Progenitor cell of endocrine pancreas (in vitro differentiated cells): ENCODE measurements at regions not wholly inside any gene's neighbourhood (a gene's known extent, or its start where the extent isn't known, plus 50 kb on each side); places are given as distances from the start of the nearest gene placed in this dataset.

Experiments
- DNase-seq: peaks from one replicate; pipeline ENCODE4 v3.0.0; 2021; ENCODE audit warnings: low spot score; ENCODE audit not compliant: unreplicated experiment
- H3K27ac Mint-ChIP-seq: 2 replicates; pipeline ENCODE4 v1.8.0; 2021; ENCODE audit warnings: mild to moderate bottlenecking, moderate library complexity, mixed read lengths
- H3K27me3 Mint-ChIP-seq: 2 replicates; pipeline ENCODE4 v1.8.0; 2021; ENCODE audit warnings: mixed read lengths
- H3K36me3 Mint-ChIP-seq: 2 replicates; pipeline ENCODE4 v1.8.0; 2022; ENCODE audit warnings: mixed read lengths; ENCODE audit not compliant: insufficient read depth
- H3K4me1 Mint-ChIP-seq: 2 replicates; pipeline ENCODE4 v1.8.0; 2021; ENCODE audit warnings: low read depth, mixed read lengths
- H3K4me3 Mint-ChIP-seq: 2 replicates; pipeline ENCODE4 v1.8.0; 2021; ENCODE audit warnings: low read depth, mild to moderate bottlenecking, moderate library complexity, mixed read lengths
- H3K9me3 Mint-ChIP-seq: 2 replicates; pipeline ENCODE4 v1.8.0; 2021; ENCODE audit warnings: low read depth, mixed read lengths
- CTCF ChIP-seq: fragments of 200-600 bp; sonication (generic); IDR thresholded peaks from one replicate; pipeline ENCODE4 v1.5.0; 2021; ENCODE audit warnings: antibody characterized with exemption, mild to moderate bottlenecking; ENCODE audit not compliant: unreplicated experiment

DNA sequence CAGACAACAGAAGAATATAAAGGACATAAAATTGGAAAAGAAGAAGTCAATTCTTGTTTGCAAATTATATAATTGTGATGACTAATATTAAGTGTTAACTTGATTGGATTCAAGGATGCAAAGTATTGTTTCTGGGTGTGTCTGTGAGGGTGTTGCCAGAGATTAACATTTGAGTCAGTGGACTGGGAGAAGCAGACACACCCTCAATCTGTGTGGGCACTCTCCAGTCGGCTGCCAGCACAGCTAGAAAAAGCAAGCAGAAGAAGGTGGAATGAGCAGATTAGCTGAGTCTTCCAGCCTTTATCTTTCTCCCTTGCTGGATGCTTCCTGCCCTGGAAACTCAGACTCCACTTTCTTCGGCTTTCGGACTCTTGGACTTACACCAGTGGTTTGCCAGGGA is 51.7 kb downstream of the UBE2NL start:
- no peak for DNase-seq
- no peaks in the 10 kb centered on the region for H3K36me3 Mint-ChIP-seq
- TF ChIP-seq CTCF = no peak
- H3K4me1 Mint-ChIP-seq = no peaks in the 10 kb centered on the region
- H3K27ac Mint-ChIP-seq = no peak overlapping the region
- peaks cover 32% of the 10 kb centered on the region for H3K9me3 Mint-ChIP-seq
- H3K4me3 Mint-ChIP-seq = no peak overlapping the region
- H3K27me3 Mint-ChIP-seq = no peaks in the 10 kb centered on the region

DNA sequence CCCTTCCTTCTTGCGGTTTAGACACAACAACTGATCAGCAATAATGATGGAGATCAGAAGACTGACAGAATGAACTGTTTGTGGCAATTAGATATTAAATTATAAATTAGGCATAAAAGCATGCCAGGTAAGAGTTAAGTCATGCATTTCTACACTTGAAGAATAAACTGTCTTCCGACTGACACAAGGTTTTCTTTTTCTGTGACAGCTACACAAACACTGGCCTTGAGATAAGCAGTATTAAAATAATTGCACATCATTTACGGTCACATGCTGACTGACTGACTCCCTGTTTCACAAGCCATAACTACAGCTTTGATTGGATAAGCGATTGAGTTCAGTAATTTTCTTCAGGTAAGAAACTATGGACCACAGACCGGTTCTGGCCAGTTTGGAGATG is 56.2 kb downstream of the UBE2NL start:
- Mint-ChIP-seq H3K4me1 (no peaks in the 10 kb centered on the region), H3K9me3 (peaks cover 23% of the 10 kb centered on the region), H3K27ac (no peak overlapping the region), H3K27me3 (no peaks in the 10 kb centered on the region), H3K36me3 (no peaks in the 10 kb centered on the region), H3K4me3 (no peak overlapping the region)
- DNase-seq = no peak
- TF ChIP-seq CTCF = no peak

DNA sequence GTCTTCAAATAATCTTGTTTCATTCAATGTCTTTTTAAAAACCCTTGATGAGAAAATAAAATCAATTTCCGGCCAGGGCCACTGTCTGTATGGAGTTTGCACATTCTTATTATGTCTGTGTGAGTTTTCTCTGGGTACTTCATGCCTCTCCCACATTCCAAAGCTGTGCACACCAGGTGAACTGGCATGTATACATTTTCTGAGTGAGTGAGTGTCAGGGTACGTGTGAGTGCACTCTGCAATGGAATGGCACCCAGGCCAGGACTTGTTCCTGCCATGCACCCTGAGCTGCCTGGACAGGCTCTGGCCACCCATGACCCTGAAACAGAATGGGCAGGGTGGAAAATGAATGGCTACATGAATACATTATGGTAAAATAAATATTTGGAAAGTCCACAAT is 61.3 kb downstream of the UBE2NL start:
- TF ChIP-seq CTCF = no peak
- Mint-ChIP-seq H3K27me3 (no peaks in the 10 kb centered on the region), H3K4me3 (no peak overlapping the region), H3K4me1 (no peaks in the 10 kb centered on the region), H3K27ac (no peak overlapping the region), H3K36me3 (no peaks in the 10 kb centered on the region), H3K9me3 (peaks cover 20% of the 10 kb centered on the region)
- DNase-seq = no peak

- TF ChIP-seq CTCF = no peak
- DNase-seq = no peak
- peaks cover 49% of the 10 kb centered on the region for H3K9me3 Mint-ChIP-seq
- H3K27me3 Mint-ChIP-seq = no peaks in the 10 kb centered on the region
- no peak overlapping the region for H3K4me3 Mint-ChIP-seq
- H3K27ac Mint-ChIP-seq = no peak overlapping the region
- no peaks in the 10 kb centered on the region for H3K4me1 Mint-ChIP-seq
- H3K36me3 Mint-ChIP-seq = no peaks in the 10 kb centered on the region
Measured at GRCh38 chrX:143964549-143964948, 80.7 kb downstream of the UBE2NL start.

GRCh38 chrX:143988356-143988755 is 104.5 kb downstream of the UBE2NL start:
- DNase-seq = no peak
- H3K9me3 Mint-ChIP-seq = peaks cover 22% of the 10 kb centered on the region
- H3K36me3 Mint-ChIP-seq = no peaks in the 10 kb centered on the region
- no peak for TF ChIP-seq CTCF
- H3K4me1 Mint-ChIP-seq = no peaks in the 10 kb centered on the region
- no peaks in the 10 kb centered on the region for H3K27me3 Mint-ChIP-seq
- H3K27ac Mint-ChIP-seq = no peak overlapping the region
- H3K4me3 Mint-ChIP-seq = no peak overlapping the region

- DNase-seq = no peak
- H3K4me3 Mint-ChIP-seq = no peak overlapping the region
- H3K36me3 Mint-ChIP-seq = no peaks in the 10 kb centered on the region
- H3K4me1 Mint-ChIP-seq = no peaks in the 10 kb centered on the region
- TF ChIP-seq CTCF = no peak
- H3K27me3 Mint-ChIP-seq = no peaks in the 10 kb centered on the region
- no peak overlapping the region for H3K27ac Mint-ChIP-seq
- peaks cover 41% of the 10 kb centered on the region for H3K9me3 Mint-ChIP-seq
Measured at GRCh38 chrX:143994206-143994605, 110.3 kb downstream of the UBE2NL start.
